Endothelial cell of umbilical vein (primary cell): ENCODE measurements at regions not wholly inside any gene's neighbourhood (a gene's known extent, or its start where the extent isn't known, plus 50 kb on each side); places are given as distances from the start of the nearest gene placed in this dataset.

ENCODE experiments used
- BruUV-seq: library from RNA; stranded (reverse); fragments of 400-500 nt; replicated peaks from 2 replicates; lab custom pipeline; 2021; lab: Mats Ljungman, UMichigan
- CTCF ChIA-PET: fragments of 300-600, 350-600 bp; sonication (Branson Sonifier 250); formaldehyde crosslinking; loops from one replicate; lab custom pipeline; 2021; ENCODE audit warnings: antibody characterized with exemption, inconsistent platforms; lab: Charles Lee
- POLR2A ChIA-PET: fragments of 300-600, 350-600 bp; sonication (Branson Sonifier 250); formaldehyde crosslinking; loops from one replicate; lab custom pipeline; 2021; ENCODE audit warnings: antibody characterized with exemption, inconsistent platforms; lab: Charles Lee
- DNase-seq: peaks from one replicate; pipeline ENCODE4 v3.0.0-alpha.2; 2011; ENCODE audit warnings: low read depth, low spot score
- FAIRE-seq: peaks from 2 replicates; lab custom pipeline; 2011; peaks lifted over from hg19 to GRCh38; lab: Jason Lieb, UNC
- H2AFZ ChIP-seq: 2 replicates; pipeline ENCODE4 v1.6.0; 2012; ENCODE audit warnings: low read depth, low read length, control low read depth, inconsistent platforms
- H3K27ac ChIP-seq: 2 replicates; pipeline ENCODE4 v1.5.1; 2011; ENCODE audit warnings: low read depth, mild to moderate bottlenecking, control low read depth, low read length, moderate library complexity; ENCODE audit not compliant: insufficient read depth
- H3K27me3 ChIP-seq, 2 experiments: 2 replicates each; pipeline versions ENCODE4 v1.6.0 to v1.6.1; 2011; ENCODE audit warnings: low read length in 2 of 2, mixed read lengths in 1 of 2; ENCODE audit not compliant: control insufficient read depth in 2 of 2, insufficient read depth in 2 of 2
- H3K36me3 ChIP-seq, 2 experiments: 2 replicates in 1 of 2; 3 replicates in 1 of 2; pipeline ENCODE4 v1.5.1; 2011; ENCODE audit warnings: low read length in 2 of 2, mild to moderate bottlenecking in 1 of 2, moderate library complexity in 1 of 2; ENCODE audit not compliant: control insufficient read depth in 2 of 2, insufficient read depth in 2 of 2; ENCODE audit errors: extremely low read depth in 1 of 2
- H3K4me1 ChIP-seq: 3 replicates; pipeline ENCODE4 v1.5.1; 2011; ENCODE audit warnings: mild to moderate bottlenecking, low read length; ENCODE audit not compliant: control insufficient read depth, insufficient read depth; ENCODE audit errors: extremely low read depth
- H3K4me2 ChIP-seq: 2 replicates; pipeline ENCODE4 v1.6.1; 2011; ENCODE audit warnings: low read length, control low read depth, mixed read lengths; ENCODE audit not compliant: insufficient read depth
- H3K4me3 ChIP-seq, 3 experiments: fragments of 200-600 bp in 1 of 3; sonication (generic), shearing (Covaris generic) in 1 of 3; replicated peaks in 1 of 3; 2 replicates each; pipeline ENCODE4 v1.5.1; 2011 to 2016; ENCODE audit warnings: control low read depth in 3 of 3, low read length in 3 of 3, mild to moderate bottlenecking in 2 of 3, inconsistent platforms in 1 of 3, low read depth in 1 of 3, moderate library complexity in 1 of 3; ENCODE audit not compliant: insufficient read depth in 1 of 3
- H3K79me2 ChIP-seq: 2 replicates; pipeline ENCODE4 v1.6.0; 2012; ENCODE audit warnings: low read length, inconsistent platforms; ENCODE audit not compliant: control insufficient read depth, insufficient read depth
- H3K9ac ChIP-seq: replicated peaks from 2 replicates; pipeline ENCODE3; 2011; ENCODE audit warnings: low read length, control low read depth; ENCODE audit not compliant: insufficient read depth; ENCODE audit errors: extremely low read depth
- H3K9me1 ChIP-seq: replicated peaks from 3 replicates; pipeline ENCODE4 v1.6.0; 2011; ENCODE audit warnings: mild to moderate bottlenecking, low read length; ENCODE audit not compliant: control insufficient read depth, insufficient read depth; ENCODE audit errors: extremely low read depth
- H3K9me3 ChIP-seq: replicated peaks from 2 replicates; pipeline ENCODE4 v1.5.1; 2012; ENCODE audit warnings: low read length, inconsistent platforms; ENCODE audit not compliant: control insufficient read depth, insufficient read depth
- H4K20me1 ChIP-seq: replicated peaks from 2 replicates; pipeline ENCODE3; 2011; ENCODE audit warnings: mild to moderate bottlenecking, low read length; ENCODE audit not compliant: control insufficient read depth, insufficient read depth; ENCODE audit errors: extremely low read depth
- CTCF ChIP-seq, 2 donors: IDR thresholded peaks; 1 replicate in 1 of 2; 2 replicates in 1 of 2; pipeline ENCODE4 v1.5.1; 2011; ENCODE audit warnings: low read length in 2 of 2, mild to moderate bottlenecking in 2 of 2, moderate library complexity in 2 of 2, control low read depth in 1 of 2, inconsistent platforms in 1 of 2, low read depth in 1 of 2; ENCODE audit not compliant: insufficient read depth in 1 of 2; ENCODE audit errors: extremely low read depth in 1 of 2
- EZH2 ChIP-seq: IDR thresholded peaks from 2 replicates; pipeline ENCODE4 v1.6.1; 2012; ENCODE audit warnings: borderline replicate concordance, low read depth, mild to moderate bottlenecking, moderate library complexity, low read length, inconsistent platforms; ENCODE audit not compliant: severe bottlenecking
- FOS ChIP-seq: IDR thresholded peaks from 2 replicates; pipeline ENCODE4 v1.6.1; 2011; ENCODE audit warnings: mild to moderate bottlenecking, low read length, moderate library complexity, borderline replicate concordance; ENCODE audit not compliant: insufficient read depth
- GATA2 ChIP-seq: IDR thresholded peaks from 2 replicates; pipeline ENCODE4 v1.7.0; 2011; ENCODE audit warnings: low read depth, mild to moderate bottlenecking, moderate library complexity, mixed read lengths, low read length; ENCODE audit not compliant: insufficient read length, insufficient read depth
- JUN ChIP-seq: IDR thresholded peaks from 2 replicates; pipeline ENCODE4 v1.6.1; 2011; ENCODE audit warnings: borderline replicate concordance, low read depth; ENCODE audit not compliant: insufficient read length, insufficient read depth
- MAX ChIP-seq: IDR thresholded peaks from 2 replicates; pipeline ENCODE4 v1.6.1; 2011; ENCODE audit not compliant: insufficient read depth, insufficient read length
- MYC ChIP-seq: IDR thresholded peaks from one replicate; pipeline ENCODE4 v1.6.1; 2011; ENCODE audit warnings: mild to moderate bottlenecking, low read depth, low read length
- POLR2A ChIP-seq: IDR thresholded peaks from 2 replicates; pipeline ENCODE4 v1.6.1; 2012; ENCODE audit warnings: low read depth, mild to moderate bottlenecking, control low read depth, low read length
- POLR2AphosphoS5 ChIP-seq: IDR thresholded peaks from 2 replicates; pipeline ENCODE4 v1.6.1; 2012; ENCODE audit warnings: low read depth, mild to moderate bottlenecking, control low read depth, low read length, moderate library complexity; ENCODE audit not compliant: insufficient read depth
- dilution Hi-C: fragments of 300-500 bp; cut with MboI; formaldehyde crosslinking; loops from one replicate; pipeline ENCODE4 v1.15.0; 2019; ENCODE audit warnings: low sequenced_read_pairs; ENCODE audit not compliant: extremely low pct_ligation_motif_present
- intact Hi-C: fragments of 100-400 bp; cut with micrococcal nuclease; formaldehyde crosslinking; loops from one replicate; pipeline ENCODE4 v1.10.0; 2022

- dilution Hi-C loops, result no loop called here
- H3K36me3 ChIP-seq, result no peaks in the 10 kb centered on the region
- H3K27me3 ChIP-seq, result no peaks in the 10 kb centered on the region
- TSS peak; percentile 53 for BruUV-seq
- POLR2A ChIA-PET, result interaction anchor here (1.0 to 2.7 kb wide), 4 partner anchors 28 to 630 kb away, joined by 4 to 20 read pairs (median 10); no protein-coding TSS in a partner anchor
- H3K27ac ChIP-seq, result peak overlapping the region; percentile 98
- intact Hi-C loops, result loop anchor here (1.0 to 5.0 kb wide), 8 partner anchors 27 to 629 kb away; partner anchors contain the start of gene FAM50B
- H3K79me2 ChIP-seq, result peaks cover 47% of the 10 kb centered on the region
- TF ChIP-seq MYC (no peak), POLR2A (peak; percentile 63), GATA2 (peak; percentile 82), CTCF (IDR thresholded peaks at IDR 0.05; ENCODE audit: extremely low read depth in 1 of 2, insufficient read depth in 1 of 2, low read depth in 1 of 2, low read length in 2 of 2) (no peak), JUN (peak; percentile 89), FOS (peak; percentile 99), MAX (no peak), EZH2 (no peak), POLR2AphosphoS5 (peak; percentile 89)
- no peaks in the 10 kb centered on the region for H3K9me3 ChIP-seq
- H2AFZ ChIP-seq, result no peak overlapping the region
- CTCF ChIA-PET, result interaction anchor here (0.7 to 7.2 kb wide), 15 partner anchors 11 to 168 kb away, joined by 3 to 81 read pairs (median 3); partner anchors contain the start of gene FAM50B
- peak overlapping the region in 2 of 3 experiments; percentile 61 to 89 for H3K4me3 ChIP-seq
- no peaks in the 10 kb centered on the region for H4K20me1 ChIP-seq
- peak overlapping the region; percentile 98 for H3K9ac ChIP-seq
- DNase-seq (peak; percentile 91), FAIRE-seq (no peak)
- peaks cover 81% of the 10 kb centered on the region for H3K4me1 ChIP-seq
- peak overlapping the region; percentile 99 for H3K4me2 ChIP-seq
- H3K9me1 ChIP-seq, result no peaks in the 10 kb centered on the region
Observed at GRCh38 chr6:3911614-3912336, 62.6 kb downstream of the FAM50B start.
